OCI-LY7 (cell line): ENCODE measurements at regions not wholly inside any gene's neighbourhood (a gene's known extent, or its start where the extent isn't known, plus 50 kb on each side); places are given as distances from the start of the nearest gene placed in this dataset.

ENCODE experiments used
- EZH2phosphoT487 ChIP-seq: fragments of 200-600 bp; sonication (generic); IDR thresholded peaks from 2 replicates; pipeline ENCODE4 v1.6.1; 2018; ENCODE audit warnings: low read depth, borderline replicate concordance, mild to moderate bottlenecking, mixed run types, antibody characterized with exemption, low read length, moderate library complexity, mixed read lengths
- TF ChIP-seq, protein P1 (sequence below): fragments of 200-600 bp; sonication (generic); conservative IDR thresholded peaks from 2 replicates; pipeline ENCODE4 v1.5.1; 2014; ENCODE audit warnings: mild to moderate bottlenecking, antibody characterized with exemption, low read length, moderate library complexity, mixed read lengths

DNA sequence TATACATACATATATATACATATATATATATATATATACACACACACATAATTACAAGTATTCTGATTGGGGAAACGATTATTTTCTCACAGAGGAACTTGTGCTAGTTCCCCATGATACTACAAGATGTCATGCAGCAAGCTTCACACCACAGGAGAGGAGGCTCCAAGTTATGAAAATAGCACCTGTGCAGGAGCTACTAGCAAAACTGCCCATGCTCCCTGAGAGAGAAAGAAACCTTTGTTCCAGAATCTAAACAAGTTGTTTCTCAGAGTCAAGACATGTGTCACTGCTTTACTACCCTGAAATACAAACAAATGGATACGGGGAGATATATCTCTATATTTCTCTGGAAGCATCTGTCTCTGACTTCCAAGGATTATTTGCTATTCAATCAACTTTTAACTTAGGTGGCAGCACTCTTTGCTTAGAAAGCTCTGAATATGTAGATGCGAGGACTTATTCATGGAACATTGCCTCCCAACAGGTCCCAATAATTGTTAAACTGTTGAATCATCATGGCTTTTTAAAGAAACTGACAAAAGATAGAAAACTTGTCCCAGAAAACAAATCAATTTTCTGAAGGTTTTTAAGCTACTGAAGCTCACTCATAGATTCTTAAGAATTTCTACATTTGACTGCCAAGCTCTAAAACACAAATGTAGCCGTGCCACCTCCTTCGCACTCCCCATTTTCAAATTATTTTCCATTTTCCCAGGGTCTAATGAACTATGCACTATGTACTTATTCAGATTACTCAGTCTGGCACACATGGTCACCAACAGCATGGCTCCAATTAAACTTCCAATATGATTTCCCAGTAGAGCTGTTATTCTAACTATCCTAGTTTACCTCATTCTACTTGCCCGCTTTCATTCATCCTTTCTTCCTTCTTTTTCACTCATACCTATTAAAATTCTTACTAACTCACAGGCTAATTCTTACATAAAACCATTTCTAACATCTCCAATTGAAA is 929.1 kb downstream of the LTN1 start:
- TF ChIP-seq EZH2phosphoT487, result no peak
- TF ChIP-seq, protein P1, sequence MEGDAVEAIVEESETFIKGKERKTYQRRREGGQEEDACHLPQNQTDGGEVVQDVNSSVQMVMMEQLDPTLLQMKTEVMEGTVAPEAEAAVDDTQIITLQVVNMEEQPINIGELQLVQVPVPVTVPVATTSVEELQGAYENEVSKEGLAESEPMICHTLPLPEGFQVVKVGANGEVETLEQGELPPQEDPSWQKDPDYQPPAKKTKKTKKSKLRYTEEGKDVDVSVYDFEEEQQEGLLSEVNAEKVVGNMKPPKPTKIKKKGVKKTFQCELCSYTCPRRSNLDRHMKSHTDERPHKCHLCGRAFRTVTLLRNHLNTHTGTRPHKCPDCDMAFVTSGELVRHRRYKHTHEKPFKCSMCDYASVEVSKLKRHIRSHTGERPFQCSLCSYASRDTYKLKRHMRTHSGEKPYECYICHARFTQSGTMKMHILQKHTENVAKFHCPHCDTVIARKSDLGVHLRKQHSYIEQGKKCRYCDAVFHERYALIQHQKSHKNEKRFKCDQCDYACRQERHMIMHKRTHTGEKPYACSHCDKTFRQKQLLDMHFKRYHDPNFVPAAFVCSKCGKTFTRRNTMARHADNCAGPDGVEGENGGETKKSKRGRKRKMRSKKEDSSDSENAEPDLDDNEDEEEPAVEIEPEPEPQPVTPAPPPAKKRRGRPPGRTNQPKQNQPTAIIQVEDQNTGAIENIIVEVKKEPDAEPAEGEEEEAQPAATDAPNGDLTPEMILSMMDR, result no peak
